B cell (primary cell): ENCODE measurements at regions not wholly inside any gene's neighbourhood (a gene's known extent, or its start where the extent isn't known, plus 50 kb on each side); places are given as distances from the start of the nearest gene placed in this dataset.

Source experiments
- CTCF ChIP-seq: fragments of 200-600 bp; IDR thresholded peaks from one replicate; pipeline ENCODE4 v1.8.0; 2022; ENCODE audit warnings: antibody characterized with exemption, mild to moderate bottlenecking
- EZH2 ChIP-seq: IDR thresholded peaks from 2 replicates; pipeline ENCODE4 v1.6.1; 2012; ENCODE audit warnings: borderline replicate concordance, low read depth, mild to moderate bottlenecking, moderate library complexity, low read length; ENCODE audit not compliant: insufficient read depth, poor library complexity, severe bottlenecking

- TF ChIP-seq EZH2 (no peak), CTCF (no peak)
These were observed 177.8 kb upstream of the HAAO start for GRCh38 chr2:42970151-42970550.
